ENCODE measurements at regions not wholly inside any gene's neighbourhood (a gene's known extent, or its start where the extent isn't known, plus 50 kb on each side); places are given as distances from the start of the nearest gene placed in this dataset.

DNA sequence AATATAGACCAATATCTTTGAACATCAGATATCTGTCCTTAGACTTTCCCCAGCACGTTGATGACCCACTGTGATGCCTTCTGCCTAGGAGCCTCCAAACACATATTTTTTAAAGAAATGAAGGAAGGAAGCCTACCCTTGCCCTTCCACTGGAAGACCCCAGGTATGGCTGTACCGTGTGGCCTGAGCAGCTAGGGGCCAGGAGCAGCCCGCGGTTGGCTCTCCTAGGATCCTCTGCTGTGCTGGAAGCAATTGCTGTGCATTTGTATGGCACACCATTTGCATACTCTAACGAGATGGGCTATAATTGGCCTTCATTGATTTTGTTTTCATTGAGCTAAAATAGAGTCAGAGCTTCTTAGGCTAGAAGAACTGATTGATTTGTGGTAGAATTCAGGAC is 128.8 kb downstream of the GPAT3 start:
- H3K27ac ChIP-seq = no peak overlapping the region
- TF ChIP-seq POLR2A (IDR thresholded peaks at IDR 0.05) (no peak), CTCF (IDR thresholded peaks at IDR 0.05) (no peak)
- H3K4me1 ChIP-seq = no peaks in the 10 kb centered on the region
- H3K36me3 ChIP-seq (ENCODE audit: low read depth, missing control alignments) = no peaks in the 10 kb centered on the region
- intact Hi-C loops (cut with DNase I; ENCODE audit: low total_unique reads) = no loop called here
- no peaks in the 10 kb centered on the region for H3K27me3 ChIP-seq
- DNase-seq = no peak
- H3K9me3 ChIP-seq = no peaks in the 10 kb centered on the region
- 59% methylated on average over 5 of the region's 5 CpGs for WGBS, 2 donors
- no peak overlapping the region for H3K4me3 ChIP-seq

GRCh38 chr4:83664071-83664470 is 128.2 kb downstream of the GPAT3 start:
- no peak overlapping the region for H3K27ac ChIP-seq
- no peaks in the 10 kb centered on the region for H3K27me3 ChIP-seq
- intact Hi-C loops (cut with DNase I; ENCODE audit: low total_unique reads) = no loop called here
- no peak for DNase-seq
- no peaks in the 10 kb centered on the region for H3K9me3 ChIP-seq
- H3K4me1 ChIP-seq = no peaks in the 10 kb centered on the region
- TF ChIP-seq POLR2A (IDR thresholded peaks at IDR 0.05) (no peak), CTCF (IDR thresholded peaks at IDR 0.05) (no peak)
- no peak overlapping the region for H3K4me3 ChIP-seq
- no peaks in the 10 kb centered on the region for H3K36me3 ChIP-seq (ENCODE audit: low read depth, missing control alignments)
- 59 to 62% methylated on average over 10 of the region's 10 CpGs for WGBS, 2 donors

GRCh38 chr4:83662204-83662603 is 126.3 kb downstream of the GPAT3 start:
- Histone ChIP-seq H3K27me3 (no peaks in the 10 kb centered on the region), H3K4me3 (no peak overlapping the region), H3K36me3 (ENCODE audit: low read depth, missing control alignments) (no peaks in the 10 kb centered on the region), H3K4me1 (no peaks in the 10 kb centered on the region), H3K9me3 (no peaks in the 10 kb centered on the region), H3K27ac (no peak overlapping the region)
- TF ChIP-seq CTCF (IDR thresholded peaks at IDR 0.05) (no peak), POLR2A (IDR thresholded peaks at IDR 0.05) (no peak)
- intact Hi-C loops (cut with DNase I; ENCODE audit: low total_unique reads) = no loop called here
- 63 to 82% methylated on average over 2 of the region's 2 CpGs for WGBS, 2 donors
- no peak for DNase-seq

DNA sequence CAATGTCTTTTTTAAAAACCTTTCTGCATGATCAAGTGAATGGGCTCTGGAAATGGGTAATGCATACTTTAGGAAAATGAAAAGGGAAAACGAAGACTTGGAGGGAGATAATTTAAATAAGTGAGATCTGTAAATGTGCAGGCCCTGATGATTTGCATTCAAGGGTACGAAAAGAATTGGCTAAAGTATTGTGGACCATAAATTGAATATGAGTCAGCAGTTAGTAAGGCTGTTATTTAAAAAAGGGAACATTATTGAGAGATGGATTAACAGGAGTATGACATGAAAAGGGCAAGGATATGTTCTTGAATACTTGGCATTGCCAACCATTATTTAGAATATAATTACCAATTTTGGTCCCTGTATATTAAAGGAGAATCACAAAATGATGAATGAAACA is 125.5 kb downstream of the GPAT3 start:
- DNase-seq = no peak
- Histone ChIP-seq H3K36me3 (ENCODE audit: low read depth, missing control alignments) (no peaks in the 10 kb centered on the region), H3K27me3 (no peaks in the 10 kb centered on the region), H3K27ac (no peak overlapping the region), H3K4me1 (no peaks in the 10 kb centered on the region), H3K9me3 (no peaks in the 10 kb centered on the region), H3K4me3 (no peak overlapping the region)
- 77 to 89% methylated on average over 2 of the region's 2 CpGs for WGBS, 2 donors
- TF ChIP-seq CTCF (IDR thresholded peaks at IDR 0.05) (no peak), POLR2A (IDR thresholded peaks at IDR 0.05) (no peak)
- intact Hi-C loops (cut with DNase I; ENCODE audit: low total_unique reads) = no loop called here

DNA sequence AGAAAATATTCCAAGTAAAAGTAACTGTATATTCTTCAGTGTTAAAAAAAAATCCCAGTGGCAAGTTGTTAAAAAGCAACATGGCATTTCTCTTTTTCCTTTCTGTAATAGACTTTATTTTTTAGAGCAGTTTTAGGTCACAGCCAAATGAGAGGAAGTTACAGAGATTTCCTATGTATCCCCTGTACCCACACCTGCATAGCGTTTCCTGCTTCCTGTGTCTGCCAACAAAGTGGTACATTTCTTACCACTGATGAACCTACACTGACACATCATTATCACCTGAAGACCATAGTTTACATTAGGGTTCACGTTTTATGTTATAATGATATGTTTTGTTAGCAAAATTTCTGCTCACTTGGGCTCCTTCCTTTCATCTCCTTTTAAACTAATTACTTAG is 124.7 kb downstream of the GPAT3 start:
- Histone ChIP-seq H3K4me1 (no peaks in the 10 kb centered on the region), H3K27me3 (no peaks in the 10 kb centered on the region), H3K27ac (no peak overlapping the region), H3K4me3 (no peak overlapping the region), H3K36me3 (ENCODE audit: low read depth, missing control alignments) (no peaks in the 10 kb centered on the region), H3K9me3 (no peaks in the 10 kb centered on the region)
- 42 to 49% methylated on average over 2 of the region's 2 CpGs for WGBS, 2 donors
- no peak for DNase-seq
- TF ChIP-seq POLR2A (IDR thresholded peaks at IDR 0.05) (no peak), CTCF (IDR thresholded peaks at IDR 0.05) (no peak)
- intact Hi-C loops (cut with DNase I; ENCODE audit: low total_unique reads) = no loop called here

Measured in testis (tissue), 2 donors.